ENCODE measurements at regions not wholly inside any gene's neighbourhood (a gene's known extent, or its start where the extent isn't known, plus 50 kb on each side); places are given as distances from the start of the nearest gene placed in this dataset.

DNA sequence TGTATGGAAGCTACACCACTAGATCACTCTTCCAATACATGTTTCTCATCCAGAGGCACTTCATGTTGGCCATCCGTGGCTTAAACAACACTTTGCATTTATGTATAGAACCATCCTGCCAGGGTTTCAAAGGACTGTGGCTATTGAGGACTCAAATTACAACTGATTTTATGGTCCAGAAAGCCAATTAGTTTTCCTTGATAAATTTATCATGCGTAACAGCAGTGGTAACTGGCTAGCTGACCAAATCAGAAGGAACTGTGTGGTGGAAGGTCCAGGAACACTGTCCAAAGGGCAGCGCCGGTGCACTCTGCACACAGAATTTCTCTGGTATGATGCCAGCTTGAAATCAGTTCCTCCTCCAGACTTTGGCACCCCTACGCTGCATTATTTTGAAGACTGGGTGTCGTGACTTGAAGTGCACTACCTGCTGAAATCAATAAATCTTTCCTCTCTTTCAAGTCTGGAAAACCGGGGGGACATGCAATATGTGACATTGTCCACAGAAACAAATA, 69.3 kb upstream of the TMEM252 start:
- TF ChIP-seq, protein P1, sequence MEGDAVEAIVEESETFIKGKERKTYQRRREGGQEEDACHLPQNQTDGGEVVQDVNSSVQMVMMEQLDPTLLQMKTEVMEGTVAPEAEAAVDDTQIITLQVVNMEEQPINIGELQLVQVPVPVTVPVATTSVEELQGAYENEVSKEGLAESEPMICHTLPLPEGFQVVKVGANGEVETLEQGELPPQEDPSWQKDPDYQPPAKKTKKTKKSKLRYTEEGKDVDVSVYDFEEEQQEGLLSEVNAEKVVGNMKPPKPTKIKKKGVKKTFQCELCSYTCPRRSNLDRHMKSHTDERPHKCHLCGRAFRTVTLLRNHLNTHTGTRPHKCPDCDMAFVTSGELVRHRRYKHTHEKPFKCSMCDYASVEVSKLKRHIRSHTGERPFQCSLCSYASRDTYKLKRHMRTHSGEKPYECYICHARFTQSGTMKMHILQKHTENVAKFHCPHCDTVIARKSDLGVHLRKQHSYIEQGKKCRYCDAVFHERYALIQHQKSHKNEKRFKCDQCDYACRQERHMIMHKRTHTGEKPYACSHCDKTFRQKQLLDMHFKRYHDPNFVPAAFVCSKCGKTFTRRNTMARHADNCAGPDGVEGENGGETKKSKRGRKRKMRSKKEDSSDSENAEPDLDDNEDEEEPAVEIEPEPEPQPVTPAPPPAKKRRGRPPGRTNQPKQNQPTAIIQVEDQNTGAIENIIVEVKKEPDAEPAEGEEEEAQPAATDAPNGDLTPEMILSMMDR (IDR thresholded peaks at IDR 0.05), result no peak
- TF ChIP-seq EP300 (IDR thresholded peaks at IDR 0.05), result no peak
- TF ChIP-seq POLR2AphosphoS5 (IDR thresholded peaks at IDR 0.05), result no peak
